Activated CD4-positive, alpha-beta T cell treated with anti-CD3 and anti-CD28 coated beads for 48 hours (primary cell): ENCODE measurements at regions not wholly inside any gene's neighbourhood (a gene's known extent, or its start where the extent isn't known, plus 50 kb on each side); places are given as distances from the start of the nearest gene placed in this dataset.
A peak's percentile ranks its signal among the peaks of the same experiment; 100 is the strongest.
"Not testable (repeated sequence)": the region's sequence is repeated elsewhere in the genome, so short reads cannot be mapped to it uniquely, and the experiment has no call there.

Source experiments
- DNase-seq: peaks from one replicate; pipeline ENCODE4 v3.0.0-alpha.2; 2020

DNA sequence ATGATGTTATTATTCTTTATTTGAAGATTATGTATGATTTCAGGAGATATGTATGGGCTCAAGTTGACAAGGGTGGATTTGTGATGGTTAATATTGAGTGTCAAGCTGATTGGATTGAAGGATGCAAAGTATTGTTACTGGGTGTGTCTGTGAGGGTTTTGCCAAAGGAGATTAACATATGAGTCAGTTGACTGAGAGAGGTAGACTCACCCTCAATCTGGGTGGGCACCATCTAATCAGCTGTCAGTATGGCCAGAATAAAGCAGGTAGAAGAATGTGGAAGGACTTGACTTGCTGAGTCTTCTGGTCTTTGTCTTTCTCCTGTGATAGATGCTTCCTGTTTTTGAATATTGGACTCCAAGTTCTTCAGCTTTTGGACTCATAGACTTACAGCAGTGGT, 973.7 kb downstream of the MCTP2 start:
- no peak for DNase-seq

DNA sequence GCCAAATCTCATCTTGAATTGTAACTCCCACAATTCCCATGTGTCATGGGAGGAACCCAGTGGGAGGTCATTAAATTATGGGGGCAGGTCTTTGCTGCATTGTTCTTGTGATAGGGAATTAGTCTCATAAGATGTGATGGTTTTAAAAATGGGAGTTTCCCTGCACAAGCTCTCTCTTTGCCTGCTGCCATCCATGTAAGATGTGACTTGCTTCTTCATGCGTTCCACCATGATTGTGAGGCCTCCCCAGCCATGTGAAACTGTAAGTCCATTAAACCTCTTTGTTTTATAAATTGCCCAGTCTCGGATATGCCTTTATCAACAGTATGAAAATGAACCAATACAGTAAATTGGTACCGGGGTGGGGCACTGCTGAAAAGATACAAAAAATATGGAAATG, 974.5 kb downstream of the MCTP2 start:
- not testable (repeated sequence) for DNase-seq

DNA sequence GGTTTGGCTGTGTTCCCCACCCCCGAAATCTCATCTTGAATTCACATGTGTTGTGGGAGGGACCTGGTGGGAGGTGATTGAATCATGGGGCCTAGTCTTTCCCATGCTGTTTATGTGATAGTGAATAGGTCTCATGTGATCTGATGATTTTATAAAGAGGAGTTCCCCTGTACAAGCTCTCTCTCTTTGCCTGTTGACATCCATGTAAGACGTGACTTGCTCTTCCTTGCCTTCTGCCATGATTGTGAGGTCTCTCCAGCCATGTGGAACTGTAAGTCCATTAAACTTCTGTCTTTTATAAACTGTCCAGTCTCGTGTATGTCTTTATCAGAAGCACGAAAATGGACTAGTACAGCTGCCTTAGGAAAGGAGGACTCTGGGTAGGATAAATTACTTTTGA, 976.7 kb downstream of the MCTP2 start:
- DNase-seq = no peak

DNA sequence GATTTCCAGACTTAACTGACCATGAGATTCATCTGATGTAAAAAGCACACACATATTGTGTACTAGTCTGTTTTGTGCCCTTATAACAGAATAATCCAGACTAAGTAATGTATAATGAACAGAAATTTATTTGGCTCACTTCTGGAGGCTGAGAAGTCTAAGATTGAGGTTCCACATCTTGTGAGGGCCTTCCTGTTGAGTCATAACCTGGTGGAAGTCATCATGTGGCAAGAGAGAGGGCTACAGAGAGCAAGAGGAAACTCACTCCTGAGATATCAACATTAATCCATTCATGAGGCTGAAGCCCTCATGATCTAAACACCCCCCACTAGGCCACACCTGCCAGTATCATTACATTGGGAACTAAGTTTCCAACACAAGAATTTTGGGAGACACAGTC, 977.6 kb downstream of the MCTP2 start:
- no peak for DNase-seq

DNA sequence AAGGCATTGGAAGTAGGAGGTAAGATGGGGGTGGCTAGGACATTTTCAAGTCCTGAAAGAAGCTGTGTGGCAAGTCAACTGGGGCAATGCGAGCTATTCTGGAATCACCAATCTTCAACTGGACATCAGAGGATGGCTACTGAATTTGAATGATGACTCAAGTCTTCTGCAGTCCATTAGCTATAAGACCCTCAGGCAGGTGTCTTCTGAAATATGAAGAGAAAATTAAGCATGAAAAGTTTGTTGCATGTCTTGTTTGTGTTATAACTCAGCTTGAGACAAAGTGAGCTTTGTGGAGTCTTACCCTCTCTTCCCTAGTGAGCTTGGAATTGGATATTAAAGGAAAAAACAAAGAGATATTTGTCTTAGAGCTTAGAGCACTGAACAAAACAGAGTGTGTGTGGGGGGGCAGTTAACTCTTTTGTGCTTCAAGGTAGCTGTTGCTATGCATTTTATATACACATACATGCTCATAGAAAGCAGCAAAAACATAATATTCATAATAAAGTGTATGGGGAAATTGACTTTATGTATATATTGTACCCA, 979.1 kb downstream of the MCTP2 start:
- no peak for DNase-seq

DNA sequence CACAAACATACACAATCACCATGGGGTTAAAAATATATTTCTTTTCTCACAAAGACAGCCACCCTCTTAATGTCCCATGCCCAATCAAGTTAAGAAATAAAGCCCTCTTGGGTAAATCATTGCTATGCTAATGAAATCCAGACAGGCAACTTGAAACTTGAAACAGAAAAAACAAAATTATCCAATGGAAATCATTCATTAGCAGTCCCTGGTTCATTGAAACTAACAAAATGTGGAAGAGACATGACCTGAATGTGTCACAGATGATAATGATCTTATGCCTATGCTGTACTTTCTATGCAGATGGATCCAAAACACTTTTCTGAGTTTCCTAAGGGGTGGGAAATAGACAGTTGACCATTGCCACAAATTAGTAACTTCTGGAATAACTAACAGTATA, 983.7 kb downstream of the MCTP2 start:
- no peak for DNase-seq

DNA sequence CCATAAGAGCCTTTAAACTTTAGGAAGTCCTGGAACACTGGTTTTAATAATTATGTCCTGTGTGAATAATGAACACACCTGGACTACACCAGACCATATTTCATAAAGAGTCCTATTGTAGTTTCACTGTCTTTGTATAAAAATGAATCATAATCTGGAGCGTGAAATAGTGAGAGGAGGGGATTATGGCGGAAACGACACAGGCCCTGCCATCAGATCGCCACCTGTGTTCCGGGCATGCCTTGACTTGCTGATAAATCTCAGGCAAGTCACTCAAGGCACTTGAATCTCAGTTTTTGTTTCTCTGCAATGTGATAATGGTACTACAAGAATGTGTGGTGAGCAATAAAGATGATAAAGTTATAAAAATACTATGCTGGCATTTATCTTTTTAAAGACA, 995.5 kb downstream of the MCTP2 start:
- no peak for DNase-seq

DNA sequence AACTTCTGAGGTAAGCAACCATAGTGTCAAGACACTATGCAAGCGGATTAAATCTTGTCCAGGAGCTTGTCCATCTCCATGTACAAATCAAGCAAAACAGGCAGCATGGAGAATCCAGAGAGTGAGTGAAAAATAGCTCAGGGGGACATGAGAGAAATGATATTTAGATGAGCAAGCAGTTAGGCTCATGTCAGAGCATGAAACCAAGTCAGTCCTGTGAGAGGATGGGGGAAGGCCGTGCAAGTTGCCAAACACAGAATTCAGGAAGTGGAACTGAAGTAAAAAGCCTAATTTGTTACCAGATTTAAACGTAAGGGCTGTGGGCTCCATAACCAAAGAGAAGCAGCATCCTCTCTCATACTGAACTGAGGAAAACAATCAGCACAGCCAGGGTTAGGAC, 995.9 kb downstream of the MCTP2 start:
- no peak for DNase-seq

DNA sequence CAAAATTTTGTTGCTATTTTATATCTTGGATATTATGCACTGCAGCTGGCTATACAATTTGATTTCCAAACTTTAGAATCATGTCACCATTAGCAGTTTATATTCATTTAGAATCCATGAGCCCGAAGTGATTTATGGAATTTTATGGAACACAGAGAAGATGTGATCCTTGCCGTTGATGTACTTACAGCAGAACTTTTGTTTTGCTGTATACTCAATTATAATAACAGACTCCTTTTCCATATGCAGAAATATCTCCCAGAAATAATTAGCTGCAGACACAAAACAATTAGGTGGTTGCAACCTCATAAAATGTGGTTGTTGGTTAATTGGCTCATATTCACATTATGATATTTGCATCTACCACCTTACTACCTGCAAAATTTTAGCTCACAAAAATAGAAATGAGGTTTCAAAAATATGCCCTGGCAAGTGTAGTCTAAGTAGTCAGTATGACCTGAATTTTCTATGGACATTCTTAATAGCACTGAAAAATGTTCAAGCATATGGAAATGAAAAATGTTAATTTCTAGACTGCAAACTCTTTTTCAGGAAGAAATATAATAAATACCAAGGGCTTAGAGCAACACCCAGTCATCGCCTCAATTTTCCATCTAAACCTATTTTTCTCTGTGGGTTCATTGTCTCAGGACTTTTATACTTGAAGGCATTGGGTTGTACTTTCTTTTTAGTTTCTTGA, 997.6 kb downstream of the MCTP2 start:
- DNase-seq = no peak

DNA sequence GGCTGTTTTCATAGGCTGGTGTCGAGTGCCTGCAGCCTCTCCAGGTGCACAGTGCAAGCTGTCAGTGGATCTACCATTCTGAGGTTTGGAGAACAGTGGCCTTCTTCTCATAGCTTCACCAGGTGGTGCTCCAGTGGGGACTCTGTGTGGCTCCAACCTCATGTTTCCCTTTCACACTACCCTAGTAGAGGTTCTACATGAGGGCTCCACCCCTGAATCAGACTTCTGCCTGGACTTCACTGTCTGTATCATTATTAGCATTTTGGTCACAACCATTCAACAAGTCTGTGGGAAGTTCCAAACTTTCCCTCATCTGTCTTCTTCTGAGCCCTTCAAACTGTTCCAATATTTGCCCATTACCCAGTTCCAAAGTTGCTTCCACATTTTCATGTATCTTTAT, 1003.7 kb downstream of the MCTP2 start:
- no peak for DNase-seq

DNA sequence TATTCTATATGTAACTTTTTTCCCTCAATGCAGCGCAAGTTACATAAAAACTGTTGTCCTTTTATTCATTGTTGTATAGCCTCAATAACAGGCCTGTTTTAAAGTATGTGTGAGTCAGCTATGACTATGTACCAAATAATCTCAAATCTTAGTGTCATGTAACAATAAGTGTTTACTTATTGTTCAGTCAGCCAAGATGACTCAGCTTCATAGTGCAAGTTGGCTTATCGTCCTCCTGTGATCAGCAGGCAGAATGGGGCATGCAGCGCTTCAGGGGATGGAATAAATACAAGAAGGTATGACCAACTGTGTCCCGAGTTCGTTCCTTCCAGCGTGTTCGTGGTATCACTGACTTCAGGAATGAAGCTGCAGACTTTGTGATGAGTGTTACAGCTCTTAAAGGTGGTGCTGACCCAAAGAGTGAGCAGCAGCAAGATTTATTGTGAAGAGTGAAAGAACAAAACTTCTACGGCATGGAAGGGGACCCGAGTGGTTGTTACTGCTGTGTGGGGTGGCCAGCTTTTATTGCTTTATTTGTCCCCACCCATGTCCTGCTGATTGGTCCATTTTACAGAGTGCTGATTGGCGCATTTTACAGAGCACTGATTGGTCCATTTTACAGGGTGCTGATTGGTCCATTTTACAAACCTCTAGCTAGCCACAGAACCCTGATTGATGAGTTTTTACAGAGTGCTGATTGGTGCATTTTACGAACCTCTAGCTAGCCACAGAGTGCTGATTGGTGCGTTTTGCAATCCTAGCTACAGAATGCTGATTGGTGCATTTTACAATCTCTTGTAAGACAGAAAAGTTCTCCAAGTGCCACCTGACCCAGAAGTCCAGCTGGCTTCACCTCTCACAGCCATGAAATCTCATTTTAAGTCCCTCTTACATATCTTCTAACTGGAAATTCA, 1016.0 kb downstream of the MCTP2 start:
- DNase-seq = no peak

DNA sequence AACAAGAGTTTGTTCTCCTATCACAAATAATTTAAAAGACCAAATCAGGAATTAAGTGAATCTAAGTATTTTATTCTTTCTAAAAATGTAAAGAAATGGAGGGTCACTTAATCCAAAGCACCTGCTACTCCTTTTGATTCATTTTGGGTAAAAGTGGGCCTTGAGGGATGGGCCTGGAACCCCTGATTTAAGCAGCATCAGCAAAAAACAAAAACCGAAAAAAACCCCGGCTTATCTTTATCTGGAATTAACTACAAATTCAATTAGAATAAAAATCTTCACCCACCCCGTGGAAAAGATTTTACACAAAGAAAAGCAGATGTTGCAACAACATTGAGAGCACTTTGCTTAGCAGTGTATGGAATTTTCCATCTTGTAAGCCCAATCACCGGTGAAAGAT, 1018.2 kb downstream of the MCTP2 start:
- DNase-seq = no peak

DNA sequence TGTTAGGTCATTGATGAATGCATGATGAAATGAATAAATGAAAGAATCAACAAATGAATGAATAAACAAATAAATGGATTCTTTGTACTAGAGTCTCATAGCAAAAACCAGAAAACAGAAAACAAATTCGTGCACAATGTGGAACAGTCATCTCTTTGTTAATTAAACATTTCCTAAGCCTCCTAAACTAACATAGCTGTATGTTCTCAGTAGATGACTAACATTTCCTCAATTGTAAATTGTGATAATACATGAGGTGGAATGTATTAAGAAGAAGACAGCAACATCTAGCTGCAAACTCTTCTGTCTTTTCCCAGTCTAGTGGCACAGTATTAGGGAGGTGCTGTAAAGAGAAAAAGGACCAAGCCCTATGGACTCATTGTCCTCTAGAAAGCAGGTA, 1021.0 kb downstream of the MCTP2 start:
- no peak for DNase-seq

DNA sequence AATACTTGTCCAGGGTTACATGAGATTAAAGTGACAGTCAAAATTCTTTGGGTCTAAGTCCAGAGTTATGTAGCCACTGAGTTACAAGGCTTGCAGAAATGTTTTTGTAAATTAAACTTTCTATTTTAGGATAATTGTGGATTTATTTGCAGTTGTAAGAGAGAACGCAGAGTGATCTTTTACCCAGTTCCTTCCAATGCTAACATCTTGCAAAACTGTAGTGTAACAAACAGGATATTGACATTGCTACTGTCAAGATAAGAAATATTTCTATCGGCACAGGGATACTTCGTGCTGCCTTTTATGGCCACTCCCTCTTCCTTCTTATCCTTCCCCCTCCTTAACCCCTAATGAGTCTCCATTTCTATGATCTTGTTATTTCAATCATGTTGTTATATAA, 1022.9 kb downstream of the MCTP2 start:
- no peak for DNase-seq

DNA sequence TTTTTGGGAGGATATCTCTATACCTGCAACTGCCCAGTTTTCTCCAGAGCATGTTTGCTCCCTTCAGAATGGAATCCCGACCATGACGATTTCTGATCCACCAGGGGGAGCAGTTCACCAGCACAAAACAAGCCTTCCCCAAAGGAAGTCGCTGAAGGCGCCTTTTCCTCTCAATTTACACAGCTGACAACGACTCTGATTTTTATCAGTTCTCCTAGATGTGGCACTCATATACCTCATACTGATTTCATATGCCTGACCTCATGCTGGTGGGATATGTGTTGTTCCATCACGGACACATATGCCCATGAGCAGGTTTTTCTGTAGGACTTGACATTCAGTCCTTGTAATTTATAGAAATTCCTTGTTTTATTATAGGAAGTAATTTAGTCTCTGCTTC, 1028.2 kb downstream of the MCTP2 start:
- DNase-seq = peak; percentile 52

DNA sequence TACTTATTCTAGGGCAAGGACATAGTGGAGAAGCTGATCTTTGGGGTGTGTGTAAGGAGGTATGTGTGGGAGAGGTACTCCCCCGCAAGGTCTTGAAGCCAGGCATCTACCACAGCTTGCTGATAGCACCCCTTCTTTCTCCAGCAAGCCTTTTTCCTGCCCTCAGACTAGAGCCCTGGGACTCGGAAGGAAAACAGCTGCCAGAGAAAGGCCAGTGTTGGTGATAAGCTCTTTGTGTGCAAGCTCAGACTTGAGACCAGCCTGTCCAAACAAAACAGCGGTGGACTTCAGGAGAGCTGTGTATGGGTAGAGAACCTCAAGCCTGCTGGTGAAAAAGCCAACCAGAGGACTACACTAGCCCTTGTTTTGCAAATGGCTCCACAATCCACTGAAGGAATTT, 1028.6 kb downstream of the MCTP2 start:
- no peak for DNase-seq

DNA sequence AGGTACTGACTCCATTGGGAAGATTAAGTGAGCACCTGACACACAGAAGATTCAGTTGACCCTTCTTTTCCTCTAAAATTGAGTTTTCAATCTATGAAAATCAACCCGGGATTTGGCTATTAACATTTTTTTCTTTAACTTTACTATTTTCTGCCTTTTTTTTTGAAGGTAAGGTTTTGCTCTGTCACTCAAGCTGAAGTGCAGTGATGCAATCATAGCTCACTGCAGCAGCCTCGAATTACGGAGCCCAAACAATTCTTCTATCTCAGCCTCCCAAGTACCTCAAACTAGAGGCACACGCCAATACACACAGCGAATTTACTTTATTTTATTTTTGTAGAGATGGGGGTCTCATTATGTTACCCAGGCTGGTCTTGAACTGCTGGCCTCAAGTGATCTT, 1029.5 kb downstream of the MCTP2 start:
- DNase-seq = no peak

DNA sequence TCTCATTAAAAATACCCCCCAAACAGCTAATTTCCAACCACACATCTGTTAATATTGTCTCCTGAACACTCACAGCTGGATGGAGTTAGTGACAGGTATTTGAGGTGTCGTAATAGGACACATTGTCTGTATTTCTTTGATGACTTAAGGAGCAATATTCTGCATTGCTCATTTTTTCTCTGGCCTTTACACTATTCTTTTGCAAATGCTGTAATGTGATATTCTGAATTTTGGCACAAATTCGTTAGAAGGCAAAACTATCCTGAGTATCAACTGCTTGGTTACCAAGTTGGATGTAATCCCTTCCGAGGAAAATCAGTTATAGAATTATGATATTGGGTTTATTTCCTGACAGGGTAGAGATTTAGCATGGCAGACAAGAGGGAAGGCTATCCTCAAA, 1030.2 kb downstream of the MCTP2 start:
- DNase-seq = no peak

DNA sequence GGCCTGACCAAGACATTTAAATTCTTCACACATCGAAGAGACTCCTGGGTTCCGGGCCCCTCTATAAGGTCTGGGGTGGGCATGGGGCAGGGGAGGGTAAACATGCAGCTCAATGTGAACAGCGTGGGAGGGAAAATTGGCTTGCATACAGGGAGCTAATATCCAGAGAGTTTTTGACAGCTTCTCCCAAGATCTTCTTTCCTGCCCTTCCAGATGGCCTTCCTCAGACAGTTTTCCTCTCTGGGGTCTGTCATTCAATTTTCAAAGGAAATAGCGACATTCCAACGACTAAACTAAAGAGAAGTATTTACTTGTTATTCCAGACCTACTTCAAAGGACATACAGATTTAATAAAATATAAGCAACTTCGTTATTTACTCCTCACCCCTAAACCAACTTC, 1030.6 kb downstream of the MCTP2 start:
- no peak for DNase-seq

DNA sequence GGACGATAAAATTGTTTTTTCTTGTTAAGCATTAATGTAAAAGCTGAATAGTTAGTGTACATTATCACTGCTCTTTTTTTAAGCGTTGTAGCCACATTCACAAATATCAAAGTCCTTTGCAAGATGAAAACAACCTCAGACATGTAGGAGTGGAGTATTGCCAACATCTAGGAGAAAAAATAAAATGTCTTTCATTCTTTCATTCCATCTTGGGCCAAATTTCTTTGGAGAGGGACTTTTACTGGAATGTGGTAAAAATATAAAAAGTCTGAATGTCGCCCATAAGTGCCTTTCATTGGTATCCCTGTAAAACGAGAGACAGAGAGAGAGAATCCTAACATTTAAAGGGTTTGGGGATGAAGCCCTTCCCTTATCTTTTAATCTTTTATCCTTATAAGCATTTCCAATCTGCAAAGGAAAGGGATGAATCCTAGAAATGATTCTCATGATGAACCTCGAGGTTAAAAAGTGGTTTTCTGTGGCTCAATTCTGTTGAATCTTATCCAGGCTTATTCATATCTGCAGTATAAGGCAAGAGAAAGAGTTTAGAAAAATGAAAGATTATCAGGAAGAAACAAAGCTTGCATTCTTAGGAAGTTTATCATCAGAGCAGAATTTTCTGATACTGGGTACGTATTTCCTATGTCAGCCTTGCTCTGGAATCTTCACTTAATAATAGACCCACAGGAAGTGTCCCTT, 1031.7 kb downstream of the MCTP2 start:
- DNase-seq = no peak

DNA sequence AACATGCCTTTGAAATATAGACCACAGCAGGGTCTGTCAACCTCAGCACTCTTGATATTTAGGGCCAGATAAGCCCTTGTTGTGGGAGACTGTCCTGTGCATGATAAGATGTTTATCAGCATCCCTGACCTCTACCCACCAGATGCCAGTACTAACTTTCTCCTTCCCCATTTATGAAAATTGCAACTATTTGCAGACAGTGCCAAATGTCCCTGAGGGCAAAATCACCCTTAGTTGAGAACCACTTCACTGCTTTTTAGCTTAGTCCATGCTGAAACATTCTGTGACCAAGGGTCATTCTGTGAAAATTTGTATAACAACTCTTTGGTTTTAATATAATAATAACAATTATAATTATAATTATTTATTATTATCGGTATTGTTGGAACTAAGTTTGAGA, 1032.4 kb downstream of the MCTP2 start:
- no peak for DNase-seq

DNA sequence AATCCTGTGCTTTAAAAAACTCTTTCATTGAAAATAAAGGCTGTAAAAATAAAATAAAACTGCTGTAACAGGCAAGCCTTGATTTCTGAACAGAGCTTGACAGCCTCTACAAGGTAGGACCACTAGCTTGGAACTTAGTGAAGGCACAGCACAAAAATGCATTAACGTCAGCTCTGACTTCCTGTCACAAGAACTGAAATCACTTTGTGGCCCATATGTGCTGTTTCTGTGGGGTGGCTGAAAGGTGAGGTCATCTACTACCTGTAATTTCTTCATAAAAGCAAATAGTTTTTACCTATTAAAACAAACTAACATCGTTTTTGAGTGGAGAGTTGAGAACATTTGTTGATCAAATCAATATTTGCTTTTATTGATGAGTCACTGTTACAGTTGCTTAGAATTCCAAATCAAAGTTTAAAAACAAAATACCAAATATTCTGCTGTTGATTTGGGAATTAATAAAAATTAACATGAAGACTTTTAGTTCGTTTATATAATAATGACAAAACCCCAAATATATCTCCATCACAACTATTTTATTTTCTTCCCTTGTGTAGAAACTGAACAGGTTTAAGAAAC, 1034.1 kb downstream of the MCTP2 start:
- no peak for DNase-seq

DNA sequence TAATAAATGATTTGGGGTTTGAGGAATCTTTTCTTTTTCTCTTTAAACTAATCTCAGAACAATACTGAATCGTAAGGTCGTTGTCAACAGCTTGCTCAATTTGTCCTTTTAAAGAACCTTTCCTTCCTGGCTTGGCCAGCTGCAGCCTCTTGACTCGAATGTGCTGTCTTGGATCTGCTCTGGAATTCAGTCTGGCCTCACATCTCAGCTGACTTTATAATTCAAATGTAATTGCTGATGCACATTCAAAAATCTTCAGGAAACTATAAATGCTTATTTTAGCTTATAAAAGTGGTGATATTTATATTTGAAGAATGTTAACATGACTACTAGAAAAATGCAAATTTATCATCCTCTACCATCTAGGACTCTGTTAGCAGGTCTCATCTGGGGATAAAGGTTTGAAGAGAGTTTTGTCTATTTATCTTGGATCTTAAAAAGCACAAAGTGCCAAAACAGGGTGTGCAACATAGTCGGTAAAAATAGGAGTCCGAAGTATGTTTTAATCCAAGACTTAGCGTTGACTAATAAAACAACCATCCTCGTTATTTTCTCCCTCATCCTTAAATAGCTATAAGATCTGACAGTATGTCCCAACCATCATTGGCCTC, 1035.2 kb downstream of the MCTP2 start:
- DNase-seq = no peak
